Skeletal muscle cell (primary cell): ENCODE measurements at regions not wholly inside any gene's neighbourhood (a gene's known extent, or its start where the extent isn't known, plus 50 kb on each side); places are given as distances from the start of the nearest gene placed in this dataset.
"Not testable (repeated sequence)": the region's sequence is repeated elsewhere in the genome, so short reads cannot be mapped to it uniquely, and the experiment has no call there.

Experiments used
- DNase-seq: peaks from one replicate; pipeline ENCODE4 v3.0.0-alpha.2; 2010; ENCODE audit warnings: low read depth
- H3K4me3 ChIP-seq: 2 replicates; pipeline ENCODE4 v1.5.1; 2011; ENCODE audit warnings: low read depth, mild to moderate bottlenecking, control low read depth, low read length, moderate library complexity

DNA sequence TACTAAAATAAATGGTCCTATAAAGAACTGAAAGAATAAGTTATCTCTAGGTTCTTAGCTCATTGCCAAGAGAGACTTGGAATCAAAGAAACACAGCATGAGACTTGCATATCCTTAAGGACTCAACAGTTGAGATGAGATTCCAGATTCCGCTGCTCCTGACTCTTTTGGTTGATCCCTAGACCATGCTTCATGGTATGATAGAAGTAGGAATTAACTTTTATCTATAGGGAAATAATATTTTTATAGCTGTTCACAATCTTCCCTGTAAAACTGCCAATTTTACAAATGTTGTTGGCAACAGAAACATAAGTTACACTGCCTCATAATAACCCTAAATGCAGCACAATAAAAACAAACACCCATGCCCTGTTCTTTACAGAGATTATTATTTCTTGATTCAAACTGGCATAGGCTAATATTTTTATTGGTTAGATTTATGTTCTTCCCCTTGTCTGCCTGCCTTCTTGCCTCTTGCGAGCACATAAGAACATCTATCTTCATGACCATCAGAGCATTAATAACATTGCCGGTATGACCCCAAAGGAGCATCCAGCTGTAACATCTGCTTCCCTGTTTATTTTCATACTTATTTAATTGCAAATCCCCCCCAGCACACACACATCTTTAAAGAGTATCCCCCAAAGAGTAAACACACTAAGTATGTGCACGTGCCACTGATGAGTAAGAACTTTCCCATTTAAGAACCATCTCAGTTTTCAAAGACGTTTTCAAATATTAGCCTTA is 735.7 kb upstream of the SLC8A1 start:
- no peak overlapping the region for H3K4me3 ChIP-seq
- no peak for DNase-seq

DNA sequence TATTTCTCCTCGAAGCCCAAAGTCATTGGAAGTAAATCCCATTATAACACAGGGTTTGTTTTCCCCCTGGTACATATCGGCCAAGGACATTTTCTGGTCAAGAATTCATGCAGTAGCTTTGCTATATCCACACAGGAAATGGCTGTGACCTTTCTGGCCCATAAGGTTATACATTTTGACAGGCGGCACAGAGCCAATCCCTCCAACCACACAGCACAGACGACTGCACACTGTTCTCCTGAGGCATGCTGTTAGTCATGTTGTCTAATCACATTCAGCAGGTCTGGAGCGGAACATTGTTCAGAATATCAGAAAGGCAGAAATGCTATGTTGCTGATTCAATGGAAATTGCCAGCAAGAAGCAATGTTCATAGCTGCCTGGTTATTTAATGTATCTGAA is 742.3 kb upstream of the SLC8A1 start:
- peak; percentile 65 for DNase-seq
- H3K4me3 ChIP-seq: no peak overlapping the region

DNA sequence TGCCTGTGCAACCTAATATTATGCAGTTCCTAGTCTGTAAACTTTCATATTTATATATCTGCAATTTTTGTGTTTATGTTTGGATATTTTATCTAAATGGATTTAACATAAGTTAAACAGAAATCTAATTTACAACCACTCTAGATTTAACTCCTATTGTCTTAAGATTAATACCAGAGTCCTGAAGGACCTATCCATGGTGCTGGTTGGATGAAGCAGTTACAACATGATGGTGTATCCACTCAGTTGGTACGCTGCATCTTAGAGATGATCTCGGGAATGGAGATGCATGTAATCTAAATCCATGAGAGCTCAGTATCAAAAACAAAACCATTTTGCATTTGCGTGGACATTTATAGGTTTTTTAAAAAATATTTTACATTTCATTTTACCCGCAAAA is 745.9 kb upstream of the SLC8A1 start:
- DNase-seq: no peak
- no peak overlapping the region for H3K4me3 ChIP-seq

DNA sequence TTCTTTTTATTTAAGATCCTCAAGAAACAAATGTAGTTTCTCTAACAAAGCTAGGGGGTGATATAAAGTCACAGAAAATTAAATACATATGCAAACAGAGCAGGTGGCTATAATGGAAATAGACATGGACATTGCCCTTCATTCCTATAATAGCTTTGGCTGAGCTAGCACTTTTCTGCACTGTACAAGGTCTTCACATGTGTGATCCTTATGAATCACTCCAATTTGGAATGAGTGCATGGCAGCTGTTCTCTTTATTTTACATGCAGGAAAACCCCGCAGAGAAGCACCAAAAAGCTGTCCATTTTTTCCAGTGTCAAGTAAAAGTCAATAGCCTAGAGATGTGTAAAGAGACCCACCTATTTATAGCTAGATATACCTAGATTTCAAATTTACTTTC is 747.4 kb upstream of the SLC8A1 start:
- DNase-seq: no peak
- H3K4me3 ChIP-seq: no peak overlapping the region

DNA sequence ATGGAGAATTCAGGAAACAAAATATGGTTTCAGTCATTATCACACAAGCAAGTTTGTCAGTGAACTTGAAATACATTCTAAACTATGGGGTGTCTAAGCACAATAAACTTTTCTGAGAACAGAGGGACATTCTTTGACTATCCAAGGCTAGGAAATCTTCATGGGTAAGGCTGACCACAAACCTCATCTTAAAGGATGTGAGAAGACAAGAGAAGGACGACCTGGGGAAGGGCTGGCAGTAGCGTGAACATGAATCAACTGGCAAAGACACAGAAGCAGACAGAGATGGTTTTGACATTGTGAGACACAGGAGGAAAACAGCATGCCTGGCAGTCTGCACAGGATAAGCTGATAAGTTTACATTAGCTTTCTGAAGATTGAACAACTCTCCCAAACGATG is 752.4 kb upstream of the SLC8A1 start:
- H3K4me3 ChIP-seq: no peak overlapping the region
- DNase-seq: no peak

DNA sequence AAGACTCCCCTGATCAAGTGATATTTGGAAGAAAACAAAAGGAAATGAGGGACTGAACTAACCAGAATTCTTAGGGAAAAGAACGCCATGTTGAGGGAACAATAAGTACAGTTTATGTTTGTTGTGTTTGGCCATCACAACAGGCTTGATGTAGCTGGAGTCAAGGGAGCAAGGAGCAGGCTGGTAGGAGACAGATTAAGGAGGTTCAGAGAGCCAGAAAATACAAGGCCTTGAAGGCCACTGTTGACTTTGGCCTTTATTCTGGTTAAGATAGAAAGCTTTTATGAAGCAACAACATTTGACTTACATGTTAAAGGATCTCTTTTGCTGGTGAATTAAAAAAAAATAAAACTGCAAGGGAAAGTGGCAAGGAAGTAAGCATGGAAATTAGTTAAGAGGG is 754.1 kb upstream of the SLC8A1 start:
- no peak overlapping the region for H3K4me3 ChIP-seq
- DNase-seq: no peak

DNA sequence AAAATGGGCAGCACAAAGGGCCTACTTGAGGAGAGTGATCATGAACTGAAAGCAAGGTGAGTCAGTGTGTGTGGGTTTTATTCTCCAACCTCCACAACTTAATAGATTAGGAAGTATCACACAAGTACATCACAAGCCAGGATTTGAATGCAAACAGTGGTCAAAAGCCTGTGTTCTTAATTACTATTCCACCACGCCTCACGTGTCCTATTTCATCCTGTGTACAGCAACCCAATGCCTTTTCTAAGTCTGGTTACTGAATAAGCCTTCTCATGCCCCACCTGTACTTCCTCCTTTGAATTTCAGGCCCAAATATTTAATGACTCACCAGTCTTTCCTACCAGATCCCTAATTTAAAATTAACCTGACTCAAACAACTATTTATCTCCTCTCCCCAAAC is 755.7 kb upstream of the SLC8A1 start:
- no peak overlapping the region for H3K4me3 ChIP-seq
- no peak for DNase-seq

DNA sequence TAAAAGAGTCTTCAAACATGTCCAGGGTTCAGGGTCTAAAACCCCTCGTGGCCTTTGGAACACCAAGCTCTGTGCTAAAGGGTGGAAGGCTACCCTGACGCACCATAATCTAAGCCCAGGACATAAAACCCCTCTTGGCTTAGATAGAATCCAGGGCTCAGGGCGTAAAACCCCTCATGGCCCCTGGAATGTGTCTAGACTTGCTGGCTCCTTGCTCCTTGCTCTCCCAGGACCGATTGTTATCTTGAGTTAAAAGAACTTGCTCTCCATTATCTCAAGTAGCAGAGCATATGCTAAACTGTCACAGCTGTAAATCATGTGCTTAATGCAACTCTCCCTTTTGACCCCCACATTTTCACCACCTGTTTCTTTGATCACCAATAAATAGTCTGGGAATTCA is 758.1 kb upstream of the SLC8A1 start:
- DNase-seq, H3K4me3 ChIP-seq: not testable (repeated sequence)

DNA sequence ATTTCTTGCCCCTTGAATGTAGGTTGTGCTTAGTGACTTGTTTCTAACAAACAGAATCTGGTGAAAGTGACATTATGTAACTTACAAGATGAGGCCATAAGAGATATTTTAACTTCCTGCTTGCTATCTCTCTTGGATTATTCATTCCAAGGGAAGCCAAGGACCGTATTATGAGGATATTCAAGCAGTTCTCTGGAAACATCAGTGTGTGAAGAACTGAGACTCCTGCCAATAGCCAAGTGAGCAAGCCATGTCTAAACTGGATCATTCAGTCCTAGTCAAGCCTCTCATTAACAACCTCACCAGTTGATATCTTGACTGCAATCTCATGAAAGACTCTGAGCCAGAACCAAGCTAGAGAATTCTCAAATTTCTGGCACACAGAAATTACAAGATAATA is 765.1 kb upstream of the SLC8A1 start:
- no peak for DNase-seq

DNA sequence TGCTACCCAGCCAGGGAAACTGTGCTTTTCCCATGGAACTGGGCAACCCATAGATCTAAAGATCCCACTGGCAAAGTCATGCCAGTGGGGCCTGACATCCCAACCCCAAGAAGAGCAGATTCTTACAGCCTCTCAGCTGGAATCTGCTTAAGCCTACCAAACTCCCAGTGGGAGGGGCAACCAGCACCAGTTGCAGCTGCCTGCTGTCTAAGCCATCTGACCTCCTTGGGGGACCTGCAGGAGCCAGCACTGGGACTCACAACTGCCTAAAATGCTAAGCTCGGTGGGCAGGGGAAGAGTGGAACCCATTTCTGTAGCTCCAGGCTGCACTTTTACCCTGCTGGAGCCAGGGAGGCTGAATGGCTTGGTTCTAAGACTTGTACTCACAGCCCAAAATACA is 770.7 kb upstream of the SLC8A1 start:
- DNase-seq: no peak
- H3K4me3 ChIP-seq: no peak overlapping the region

More for the DNA sequence above, 765.1 kb upstream of the SLC8A1 start:
- H3K4me3 ChIP-seq: no peak overlapping the region

DNA sequence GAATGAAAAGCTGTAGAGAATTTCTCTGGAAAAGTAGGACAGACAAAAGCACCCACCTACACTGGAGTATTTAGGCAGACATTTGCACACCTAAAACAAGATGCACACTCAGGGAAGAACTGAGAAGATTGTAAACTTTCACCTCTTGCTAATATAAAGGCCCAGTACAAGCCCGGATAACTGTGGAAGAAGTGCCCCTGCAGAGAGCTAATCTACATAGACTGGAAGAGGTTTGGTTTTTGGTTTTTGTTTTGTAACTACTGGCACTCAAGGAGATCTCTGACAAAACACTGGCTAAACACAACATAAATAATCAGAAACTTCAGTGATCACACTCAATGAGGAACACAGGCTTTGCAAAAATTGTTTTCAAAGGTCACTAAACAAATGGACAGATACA is 782.2 kb upstream of the SLC8A1 start:
- no peak for DNase-seq
- no peak overlapping the region for H3K4me3 ChIP-seq

DNA sequence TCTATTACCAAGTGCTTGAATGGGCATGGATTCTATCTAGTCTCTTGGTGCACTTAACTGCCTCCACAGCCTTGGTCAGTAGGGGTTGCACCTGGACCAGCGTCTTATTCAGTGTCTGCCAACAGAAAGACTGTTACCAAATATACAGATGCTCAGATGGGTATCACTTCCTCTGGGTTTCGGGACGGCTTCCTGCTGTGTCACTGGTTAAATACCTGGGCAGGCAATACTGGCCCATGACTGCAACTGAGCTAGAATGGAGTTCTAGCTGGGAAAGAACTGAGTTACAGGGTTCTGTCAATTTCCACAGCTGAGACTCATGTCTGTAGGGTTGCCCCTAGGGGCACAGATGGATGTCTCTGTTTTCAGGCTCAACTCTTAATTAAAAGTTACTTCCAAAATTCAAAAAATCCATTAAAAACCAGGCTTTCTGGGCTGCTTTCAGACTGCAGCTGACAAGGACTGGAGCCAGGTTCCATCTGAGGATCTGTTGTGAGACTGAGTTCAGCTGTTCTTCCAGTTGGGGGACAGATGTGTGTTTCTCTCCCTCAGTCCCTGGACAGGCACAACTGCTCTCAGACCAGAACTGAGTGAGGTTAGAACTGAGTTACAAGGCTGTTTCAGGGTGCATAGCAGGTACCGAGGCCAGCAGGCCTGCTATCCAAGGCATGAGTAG is 789.6 kb upstream of the SLC8A1 start:
- H3K4me3 ChIP-seq: no peak overlapping the region
- no peak for DNase-seq

DNA sequence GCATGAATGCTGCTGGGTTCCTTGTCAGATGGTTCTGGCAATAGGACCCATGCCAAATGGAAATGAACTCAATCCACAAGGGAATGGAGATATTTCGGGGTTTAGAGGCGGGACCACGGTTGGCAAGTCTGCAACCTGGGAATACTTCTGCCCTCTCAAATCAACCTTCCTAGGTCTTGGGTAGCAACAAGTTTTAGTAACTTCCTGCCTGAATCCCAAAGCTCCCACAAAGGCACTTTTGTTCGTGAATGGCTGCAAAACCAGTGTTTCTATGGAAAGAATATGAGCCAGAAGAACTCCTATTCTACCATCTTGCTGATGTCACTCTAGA is 790.1 kb upstream of the SLC8A1 start:
- no peak overlapping the region for H3K4me3 ChIP-seq
- no peak for DNase-seq

DNA sequence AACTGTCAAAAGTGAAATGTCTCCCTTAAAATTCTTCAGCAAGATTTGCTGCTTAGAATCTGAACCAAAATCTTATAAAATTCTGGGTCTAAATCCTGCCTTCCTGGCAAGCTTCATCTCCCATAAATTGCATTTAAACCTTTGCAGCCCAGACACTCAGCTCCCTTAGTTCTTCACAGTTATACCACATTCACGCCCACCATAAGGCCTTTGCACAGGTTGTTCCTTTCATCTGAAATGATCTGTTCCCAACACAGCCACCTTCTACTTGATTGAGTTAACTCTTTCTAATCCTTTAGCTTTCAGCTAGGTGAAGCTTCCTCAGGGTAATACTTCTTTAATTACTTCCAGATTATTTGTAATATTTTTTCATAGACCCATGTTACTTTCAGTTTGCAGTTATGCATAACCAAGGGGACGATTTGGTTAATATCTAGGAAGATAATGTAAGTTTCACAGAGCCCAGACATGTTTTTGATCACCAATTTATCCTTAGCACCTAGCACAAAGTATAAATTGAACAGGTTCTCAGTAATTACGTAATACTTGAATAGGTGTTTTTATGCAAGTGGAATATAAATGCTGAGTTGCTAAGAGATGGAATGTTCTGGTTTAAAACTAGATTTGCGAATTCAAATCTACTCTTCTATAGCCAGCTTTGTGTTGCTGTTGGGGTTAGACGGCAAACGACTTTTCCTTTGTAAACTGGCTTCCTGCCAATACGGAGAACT is 779.7 kb upstream of the PKDCC start:
- DNase-seq: no peak
- H3K4me3 ChIP-seq: no peak overlapping the region

DNA sequence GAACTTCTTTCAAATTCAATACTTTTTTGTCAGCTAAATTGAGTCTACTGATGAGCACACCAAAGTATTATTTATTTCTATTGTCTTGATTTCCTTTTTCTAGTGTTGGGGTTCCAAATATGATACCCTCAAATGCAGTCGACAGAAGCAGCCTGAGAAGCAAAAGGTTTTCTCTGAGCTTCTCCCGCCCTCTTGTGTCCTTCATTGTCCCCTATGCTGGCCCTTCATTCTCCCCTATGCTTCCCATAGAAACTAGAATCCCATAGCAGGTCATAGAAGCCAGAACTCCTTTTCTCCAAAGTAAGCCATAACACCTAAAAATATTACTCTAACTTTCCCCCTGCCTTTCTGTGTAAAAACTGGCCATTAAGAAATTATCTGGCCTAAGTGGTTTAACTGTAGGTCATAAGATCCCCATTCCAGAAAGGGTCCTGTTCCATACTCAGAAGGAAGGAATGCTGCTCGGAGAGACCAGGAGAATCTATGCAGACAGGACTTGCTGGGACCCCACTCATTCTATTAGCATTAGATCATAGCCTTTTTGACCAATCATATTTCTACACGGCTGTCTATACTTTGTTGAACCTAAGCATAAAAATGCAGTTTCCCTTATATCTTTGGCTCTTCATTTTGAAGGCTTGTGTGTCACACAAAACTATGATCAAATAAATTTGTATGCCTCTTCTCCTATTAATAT is 764.6 kb upstream of the PKDCC start:
- peak; percentile 6 for DNase-seq
- H3K4me3 ChIP-seq: no peak overlapping the region

DNA sequence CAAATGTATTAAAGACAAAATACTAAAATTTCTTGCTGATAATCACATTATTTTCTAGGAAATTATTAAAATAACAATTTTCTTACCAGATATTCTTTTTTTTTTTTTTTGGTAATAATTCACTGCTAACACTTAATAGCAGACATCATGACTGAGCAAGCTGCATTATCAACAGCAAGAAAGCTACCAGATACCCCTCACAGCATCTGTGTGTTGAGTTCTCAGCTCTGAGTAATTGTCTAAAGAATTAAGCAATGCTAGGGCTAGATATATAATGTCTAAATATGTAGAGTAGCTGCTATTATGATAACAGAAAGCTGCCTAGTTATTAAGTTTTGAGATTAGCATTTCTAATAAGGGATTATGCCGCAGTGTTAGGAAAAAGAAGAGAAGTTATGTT is 754.3 kb upstream of the PKDCC start:
- no peak overlapping the region for H3K4me3 ChIP-seq
- no peak for DNase-seq

DNA sequence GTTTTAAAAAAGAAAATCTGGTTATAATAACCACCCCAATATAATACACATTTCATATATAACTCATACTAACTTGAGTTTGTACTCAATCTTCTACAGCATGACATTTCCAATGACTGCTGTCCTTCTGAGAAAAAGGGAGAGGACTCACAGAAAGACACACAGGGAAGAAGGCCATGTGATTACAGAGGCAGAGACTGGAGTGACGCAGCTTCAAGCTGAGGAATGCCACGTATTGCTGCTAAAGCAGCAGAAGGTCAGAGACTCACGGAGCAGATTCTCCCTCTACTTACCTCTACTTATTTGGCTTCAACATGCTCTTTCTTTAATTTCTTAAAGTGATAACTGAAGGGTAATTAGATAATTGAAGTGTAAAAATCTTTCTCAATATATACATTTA is 753.5 kb upstream of the PKDCC start:
- DNase-seq: no peak

DNA sequence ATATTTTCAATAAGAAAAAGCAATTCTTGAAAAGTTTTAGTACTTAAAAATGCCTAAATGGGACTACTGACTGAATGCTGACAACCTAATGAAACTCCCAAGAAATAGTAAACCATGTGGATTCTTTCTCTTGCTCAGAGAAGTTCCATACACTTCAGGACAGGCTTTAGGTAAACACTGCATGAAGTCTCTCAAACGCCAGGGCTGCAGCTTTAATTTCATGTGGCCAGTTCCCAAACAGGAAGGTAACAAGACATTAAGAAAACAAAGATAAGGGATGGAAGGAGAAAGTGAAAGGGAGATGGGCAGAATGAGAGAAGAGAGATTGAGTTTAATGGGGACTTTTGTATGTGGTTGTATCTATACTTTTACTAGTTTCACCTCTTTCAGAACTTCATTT is 734.7 kb upstream of the PKDCC start:
- H3K4me3 ChIP-seq: no peak overlapping the region

More for the DNA sequence above, 753.5 kb upstream of the PKDCC start:
- no peak overlapping the region for H3K4me3 ChIP-seq

DNA sequence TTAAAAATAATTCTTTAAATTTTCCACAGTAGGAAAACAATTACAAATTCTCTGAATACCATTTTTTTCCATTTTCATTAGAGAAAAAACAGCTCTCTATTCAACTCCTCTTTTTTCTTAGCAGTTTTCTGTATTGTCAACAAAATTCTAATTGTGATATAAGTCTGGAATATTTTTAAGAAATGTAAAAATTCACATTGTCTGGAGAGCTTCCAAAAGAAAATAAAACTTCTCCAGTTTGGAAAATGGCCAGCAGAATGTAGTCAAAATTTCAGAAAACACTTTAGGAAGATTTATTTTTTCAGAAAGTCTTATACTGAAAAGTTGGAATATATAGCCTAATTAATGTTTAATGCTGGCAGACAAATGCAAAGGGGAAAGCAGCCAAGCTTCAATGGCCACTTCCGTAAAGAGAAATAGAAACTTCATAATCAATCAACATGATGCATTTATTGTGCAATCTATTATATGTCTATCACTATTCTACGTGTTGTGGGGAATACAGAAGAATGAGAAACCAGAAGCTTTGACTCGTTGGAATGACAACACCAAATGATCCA is 733.2 kb upstream of the PKDCC start:
- no peak overlapping the region for H3K4me3 ChIP-seq
- DNase-seq: no peak

More for the DNA sequence above, 734.7 kb upstream of the PKDCC start:
- DNase-seq: no peak

DNA sequence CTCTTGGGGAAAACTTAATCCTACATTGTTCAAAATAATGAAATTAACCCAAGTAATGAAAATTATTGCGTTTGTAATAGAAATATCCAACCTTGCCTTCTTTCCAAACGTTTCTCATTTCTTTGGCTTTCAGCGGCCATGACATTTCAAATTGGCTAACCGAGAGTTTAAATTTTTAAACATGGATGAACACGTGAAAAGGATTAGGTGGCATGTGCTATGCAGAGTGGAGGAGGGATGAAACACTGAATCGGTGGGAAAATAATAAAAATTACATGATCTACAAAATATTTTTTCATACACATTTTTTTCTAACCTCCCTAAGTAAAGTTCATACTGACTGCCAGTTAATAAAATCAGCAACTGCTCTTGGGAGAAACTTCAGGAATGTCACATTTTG is 728.4 kb upstream of the PKDCC start:
- no peak for DNase-seq
- H3K4me3 ChIP-seq: no peak overlapping the region
